ENCODE measurements at regions not wholly inside any gene's neighbourhood (a gene's known extent, or its start where the extent isn't known, plus 50 kb on each side); places are given as distances from the start of the nearest gene placed in this dataset.
"Not testable (repeated sequence)": the region's sequence is repeated elsewhere in the genome, so short reads cannot be mapped to it uniquely, and the experiment has no call there.

DNA sequence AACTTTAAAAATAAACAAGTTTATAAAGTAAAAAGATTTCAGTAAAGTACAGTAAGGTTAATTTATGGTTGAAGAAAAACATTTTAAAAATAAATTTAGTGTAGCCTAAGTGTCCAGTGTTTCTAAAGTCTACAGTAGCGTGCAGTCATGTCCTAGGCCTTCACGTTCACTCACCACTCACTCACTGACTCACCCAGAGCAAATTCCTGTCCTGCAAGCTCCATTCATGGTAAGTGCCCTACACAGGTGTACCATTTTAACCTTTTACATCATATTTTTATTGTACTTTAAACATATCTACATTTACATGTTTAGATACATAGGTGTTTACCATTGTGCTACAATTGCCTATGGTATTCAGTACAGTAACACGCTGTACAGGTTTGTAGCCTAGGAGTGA is 81.4 kb downstream of the PRL start:
- POLR2A ChIA-PET (ENCODE audit: unreplicated experiment); in situ Hi-C loops (cut with MboI; ENCODE audit: low sequenced_read_pairs): not testable (repeated sequence)

More for the DNA sequence above, 81.4 kb downstream of the PRL start:
- H4K8ac ChIP-seq (ENCODE audit: low read depth in 2 of 2, low read length in 2 of 2); H4K5ac ChIP-seq (ENCODE audit: low read depth, low read length); H3K36me3 ChIP-seq (ENCODE audit: control insufficient read depth, insufficient read depth, low read length); H3K56ac ChIP-seq (ENCODE audit: extremely low read depth, insufficient read depth, low read length); H3K4me2 ChIP-seq (ENCODE audit: low read depth, low read length); ATAC-seq (ENCODE audit: low read depth); H2AK5ac ChIP-seq (ENCODE audit: low read depth, low read length); H2AFZ ChIP-seq (replicated peaks; ENCODE audit: low read length, poor library complexity); H2BK5ac ChIP-seq (ENCODE audit: low read depth, low read length, poor library complexity, severe bottlenecking); H2BK15ac ChIP-seq (ENCODE audit: low read depth, low read length); H3K9me3 ChIP-seq (ENCODE audit: control insufficient read depth, insufficient read depth, low read length); H3K79me1 ChIP-seq (ENCODE audit: low read depth in 1 of 2, low read length in 2 of 2); H3K27me3 ChIP-seq (ENCODE audit: control insufficient read depth, insufficient read depth, low read length); H2BK20ac ChIP-seq (ENCODE audit: low read depth, low read length); H4K91ac ChIP-seq (ENCODE audit: insufficient read depth, low read depth, low read length); BruUV-seq (replicated peaks); H3K27ac ChIP-seq (ENCODE audit: insufficient read depth, low read length); dilution Hi-C loops (cut with HindIII; ENCODE audit: low sequenced_read_pairs, unreplicated experiment); H3K9me1 ChIP-seq (ENCODE audit: insufficient read depth, low read length); H3K4ac ChIP-seq (ENCODE audit: low read depth, low read length); H3K4me3 ChIP-seq (ENCODE audit: insufficient read depth, low read depth, low read length); H3K9ac ChIP-seq (ENCODE audit: low read depth, low read length); H3K14ac ChIP-seq (replicated peaks; ENCODE audit: low read depth, low read length); H2AK9ac ChIP-seq (replicated peaks; ENCODE audit: low read depth, low read length, poor library complexity); H3K4me1 ChIP-seq (ENCODE audit: control insufficient read depth, insufficient read depth, low read length); H4K20me1 ChIP-seq (ENCODE audit: insufficient read depth, low read length); intact Hi-C loops (cut with micrococcal nuclease); H3K18ac ChIP-seq (ENCODE audit: low read depth, low read length); H3K23ac ChIP-seq (ENCODE audit: low read depth, low read length); H2BK120ac ChIP-seq (ENCODE audit: low read depth, low read length): not testable (repeated sequence)
- peak; percentile 16 for DNase-seq
- CTCF ChIA-PET: interaction anchor here (1.2 kb wide), 1 partner anchor 10 kb away, joined by 3 read pairs; no protein-coding TSS in a partner anchor
- WGBS, 2 experiments (ENCODE audit: extremely low coverage in 2 of 2, insufficient read length in 1 of 2): no CpG with 5 or more reads among the region's 3 CpGs
